Muscle of arm (tissue), 1 donor: ENCODE measurements at regions not wholly inside any gene's neighbourhood (a gene's known extent, or its start where the extent isn't known, plus 50 kb on each side); places are given as distances from the start of the nearest gene placed in this dataset.
A peak's percentile ranks its signal among the peaks of the same experiment; 100 is the strongest.
"Not testable (repeated sequence)": the region's sequence is repeated elsewhere in the genome, so short reads cannot be mapped to it uniquely, and the experiment has no call there.

Source experiments
- DNase-seq: peaks from one replicate; pipeline ENCODE4 v3.0.0-alpha.2; 2013

- not testable (repeated sequence) for DNase-seq
Measured at GRCh38 chr1:38180388-38180787, 133.8 kb upstream of the POU3F1 start.

GRCh38 chr1:38179483-38179882 lies 132.9 kb upstream of the POU3F1 start:
- DNase-seq = peak; percentile 15

DNA sequence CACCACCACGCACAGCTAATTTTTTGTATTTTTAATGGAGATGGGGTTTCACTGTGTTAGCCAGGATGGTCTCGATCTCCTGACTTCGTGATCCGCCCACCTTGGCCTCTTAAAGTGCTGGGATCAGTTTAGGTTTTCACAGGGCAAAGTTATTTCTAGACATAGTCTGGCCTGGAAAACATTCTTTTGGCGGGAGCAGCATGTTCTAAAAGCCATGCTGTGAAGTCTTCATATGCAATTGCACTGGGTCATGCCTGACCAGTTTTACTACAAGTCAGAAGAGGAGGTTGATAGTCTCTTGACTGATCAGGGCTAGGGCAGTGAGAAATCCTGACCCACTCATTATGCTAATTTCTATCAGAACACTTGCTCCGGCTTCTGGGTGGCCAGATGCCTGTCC lies 131.6 kb upstream of the POU3F1 start:
- DNase-seq = no peak

- DNase-seq = no peak
Measured at GRCh38 chr1:38175121-38175520, 128.5 kb upstream of the POU3F1 start.

GRCh38 chr1:38173848-38174247 lies 127.3 kb upstream of the POU3F1 start:
- DNase-seq = no peak

GRCh38 chr1:38173157-38173831 lies 126.7 kb upstream of the POU3F1 start:
- DNase-seq = no peak

DNA sequence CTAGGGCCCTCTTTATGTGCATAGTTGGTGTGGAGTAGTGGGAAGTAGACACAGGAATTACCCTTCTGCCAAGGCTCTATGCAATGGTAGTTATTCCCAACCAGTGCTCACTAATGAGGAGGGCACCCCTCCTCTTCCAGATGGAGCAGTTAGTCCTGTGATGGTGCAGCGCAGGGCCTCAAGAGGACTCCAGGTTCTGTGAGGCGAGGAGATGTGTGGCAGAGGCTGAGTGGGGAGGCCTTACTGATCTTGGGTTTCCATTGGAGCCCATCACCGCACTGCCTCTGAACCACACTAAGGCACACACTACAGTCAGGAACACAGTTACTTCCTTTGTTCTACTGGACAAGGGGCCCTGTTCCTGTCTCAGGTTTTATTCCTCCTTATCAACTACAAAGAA lies 122.5 kb upstream of the POU3F1 start:
- DNase-seq = no peak

- no peak for DNase-seq
Measured at GRCh38 chr1:38168365-38168764, 121.8 kb upstream of the POU3F1 start.

- DNase-seq = no peak
Measured at GRCh38 chr1:38166461-38166860, 119.9 kb upstream of the POU3F1 start.

DNA sequence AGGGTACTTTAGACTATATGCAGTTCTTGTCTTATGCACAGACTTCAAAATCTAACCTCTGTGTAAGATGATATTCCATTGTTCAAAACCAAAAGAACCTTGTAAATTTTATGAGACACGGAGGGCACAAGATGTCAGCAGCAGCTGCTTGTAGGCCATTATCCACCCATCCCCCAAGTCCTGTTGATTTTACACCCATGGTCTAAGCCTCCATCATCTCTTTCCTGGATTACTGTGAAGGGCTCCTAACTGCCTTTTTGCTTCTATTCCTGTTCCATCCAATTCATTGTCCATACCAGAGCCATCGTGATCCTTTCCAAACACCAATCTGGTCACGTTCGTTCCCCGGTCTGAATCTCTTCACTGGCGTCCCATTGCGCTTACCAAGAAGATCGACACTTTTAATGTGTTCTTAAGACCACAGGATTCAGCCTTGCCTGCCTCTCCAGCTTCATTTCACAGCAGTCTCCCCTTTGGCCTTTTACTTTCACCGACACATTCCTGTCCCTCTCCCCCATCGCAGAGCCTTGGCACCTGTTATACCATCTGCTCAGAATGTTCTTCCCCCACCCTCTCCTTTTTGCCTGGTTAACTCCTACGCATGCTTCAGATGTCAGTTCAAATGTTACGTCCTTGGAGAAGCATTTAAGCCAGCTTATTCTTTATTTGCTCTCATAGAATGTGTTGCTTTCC lies 107.3 kb upstream of the POU3F1 start:
- DNase-seq = no peak

- no peak for DNase-seq
Measured at GRCh38 chr1:38153066-38153777, 106.6 kb upstream of the POU3F1 start.

DNA sequence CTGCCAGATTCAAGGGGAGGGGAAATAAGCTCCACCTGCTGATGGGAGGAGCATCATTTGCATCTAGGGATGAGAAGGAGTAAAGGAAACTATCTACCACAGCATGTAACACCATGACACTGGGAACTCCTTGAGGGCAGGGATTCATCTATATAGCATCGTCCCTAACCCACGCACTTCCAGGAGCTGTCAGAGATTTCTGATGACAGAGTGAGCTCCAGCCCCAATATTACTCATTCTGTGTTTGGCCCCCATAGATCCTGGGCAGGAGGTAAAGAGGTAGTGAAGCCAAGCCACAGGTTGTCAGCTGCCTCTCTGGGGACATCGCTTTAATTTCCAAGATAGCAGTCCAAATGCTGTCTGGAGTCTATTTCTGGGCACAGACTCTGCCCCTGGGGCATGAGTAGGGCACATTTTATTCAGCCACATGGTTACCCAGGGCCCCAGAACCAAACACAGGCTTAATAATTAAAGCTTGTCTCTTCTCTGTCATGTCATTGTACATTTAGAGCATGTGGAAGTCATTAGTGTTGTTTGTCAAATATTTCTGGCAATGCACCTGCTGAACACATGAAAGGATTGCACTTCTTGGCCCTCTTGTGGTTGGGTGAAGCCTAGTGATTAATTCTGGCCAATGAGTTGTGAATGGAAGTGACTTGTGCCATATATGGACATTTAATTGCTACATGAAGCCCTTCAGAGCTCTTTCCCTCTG lies 105.9 kb upstream of the POU3F1 start:
- no peak for DNase-seq

- DNase-seq = no peak
Measured at GRCh38 chr1:38151399-38151798, 104.8 kb upstream of the POU3F1 start.

- not testable (repeated sequence) for DNase-seq
Measured at GRCh38 chr1:38146079-38146478, 99.5 kb upstream of the POU3F1 start.

GRCh38 chr1:38142606-38143005 lies 96.0 kb upstream of the POU3F1 start:
- no peak for DNase-seq

GRCh38 chr1:38141483-38141882 lies 94.9 kb upstream of the POU3F1 start:
- no peak for DNase-seq

DNA sequence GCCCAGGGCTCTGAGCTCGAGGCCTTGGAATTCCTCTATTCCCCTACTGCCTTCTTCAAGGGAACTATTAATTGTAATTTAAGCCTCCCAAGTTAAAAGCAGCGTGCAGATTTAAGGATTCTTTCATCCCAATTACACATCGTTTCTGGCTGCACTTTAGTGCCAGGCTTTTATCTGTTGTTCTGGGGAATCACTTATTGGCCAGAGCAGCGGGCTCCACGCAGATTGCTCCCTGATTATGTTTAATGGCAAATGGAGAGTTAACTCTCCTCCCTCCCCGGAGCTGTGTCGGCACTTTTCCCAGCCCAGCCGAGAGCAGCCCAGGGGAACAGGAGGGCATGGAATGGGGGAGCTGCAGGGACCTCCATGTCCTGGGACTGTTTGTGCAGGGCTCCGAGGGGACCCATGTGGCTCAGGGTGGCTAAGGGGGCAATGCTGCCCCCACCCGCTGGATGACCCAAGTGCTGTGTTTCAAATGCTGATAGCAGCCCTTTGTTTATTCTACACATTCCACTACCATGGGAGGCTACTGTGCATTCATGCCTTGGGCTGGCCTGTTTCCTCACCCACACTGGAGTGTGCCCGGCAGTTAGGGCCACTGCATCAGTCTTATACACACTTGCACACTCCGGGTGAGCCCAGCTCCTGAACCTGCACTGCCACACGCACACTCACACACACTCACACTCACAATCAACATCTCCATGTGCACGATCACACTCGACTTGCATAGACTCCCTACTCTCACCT lies 93.3 kb upstream of the POU3F1 start:
- DNase-seq = no peak

GRCh38 chr1:38138498-38139233 lies 92.1 kb upstream of the POU3F1 start:
- DNase-seq = peak; percentile 87

DNA sequence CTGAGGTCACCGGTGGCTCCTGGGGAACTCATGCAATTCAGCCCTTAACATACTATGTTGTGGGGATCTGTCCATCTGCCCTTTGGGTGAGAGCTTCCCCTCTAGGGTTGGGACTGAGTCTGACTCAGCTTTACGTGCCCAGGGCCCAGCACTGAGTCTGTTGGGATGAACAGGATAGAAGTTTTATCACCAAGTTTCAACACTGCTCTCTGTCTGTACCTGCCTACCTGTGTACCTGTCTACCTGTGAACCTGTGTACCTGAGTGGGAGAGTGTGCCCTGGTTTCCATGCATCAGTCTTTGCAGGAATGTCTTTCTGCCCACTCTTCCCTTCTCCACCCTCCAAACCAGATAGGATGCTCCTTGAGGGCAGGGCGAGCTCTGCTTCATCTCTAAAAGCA lies 90.6 kb upstream of the POU3F1 start:
- no peak for DNase-seq

GRCh38 chr1:38135625-38136414 lies 89.2 kb upstream of the POU3F1 start:
- DNase-seq = no peak
